ENCODE measurements at regions not wholly inside any gene's neighbourhood (a gene's known extent, or its start where the extent isn't known, plus 50 kb on each side); places are given as distances from the start of the nearest gene placed in this dataset.

- no peak for TF ChIP-seq HDAC6 (IDR thresholded peaks at IDR 0.05; ENCODE audit: low read depth, low read length)
- no peak for TF ChIP-seq SIN3A (conservative IDR thresholded peaks at IDR 0.05 in 1 of 2, IDR thresholded peaks at IDR 0.05 in 1 of 2; ENCODE audit: low read depth in 1 of 2, low read length in 2 of 2)
- TF ChIP-seq RBBP5 (IDR thresholded peaks at IDR 0.05; ENCODE audit: borderline replicate concordance, low read depth, low read length) = no peak
- TF ChIP-seq CTBP2 (IDR thresholded peaks at IDR 0.05; ENCODE audit: borderline replicate concordance, insufficient read depth, insufficient read length, low read length) = no peak
- TF ChIP-seq YY1 (IDR thresholded peaks at IDR 0.05; ENCODE audit: low read depth, low read length) = no peak
- TF ChIP-seq SAP30 (IDR thresholded peaks at IDR 0.05; ENCODE audit: insufficient read depth, insufficient replicate concordance, low read length) = no peak
- no peak overlapping the region for H3K4me2 ChIP-seq (ENCODE audit: insufficient read depth in 1 of 2, low read depth in 2 of 2, low read length in 2 of 2)
- H2AFZ ChIP-seq (ENCODE audit: low read length) = no peak overlapping the region
- H3K56ac ChIP-seq (replicated peaks; ENCODE audit: insufficient read length, low read depth, low read length) = no peak overlapping the region
- H3K27me3 ChIP-seq (replicated peaks in 1 of 4; ENCODE audit: control insufficient read depth in 3 of 4, extremely low read depth in 1 of 4, insufficient read depth in 3 of 4, low read length in 3 of 4) = no peaks in the 10 kb centered on the region; a peak in 1 of 7 replicates
- no peak overlapping the region for H4K5ac ChIP-seq (ENCODE audit: insufficient read length, low read depth, low read length)
- H3K79me2 ChIP-seq (ENCODE audit: control insufficient read depth in 1 of 2, insufficient read depth in 2 of 2, low read length in 2 of 2) = no peaks in the 10 kb centered on the region
- H2BK12ac ChIP-seq (ENCODE audit: low read depth, low read length) = no peak overlapping the region
- H4K20me1 ChIP-seq (replicated peaks in 1 of 2; ENCODE audit: control insufficient read depth in 1 of 2, insufficient read depth in 2 of 2, low read length in 2 of 2) = peaks cover 0 to 2% of the 10 kb centered on the region in 2 experiments
- no peak overlapping the region for H3K9ac ChIP-seq (replicated peaks in 1 of 4; ENCODE audit: extremely low read depth in 1 of 4, low read depth in 3 of 4, low read length in 3 of 4)
- H2BK120ac ChIP-seq (replicated peaks; ENCODE audit: low read depth, low read length) = no peak overlapping the region
- no peak overlapping the region for H3K14ac ChIP-seq (ENCODE audit: insufficient read length)
- POLR2A ChIA-PET (ENCODE audit: partially characterized antibody) = no interaction called here
- no peak overlapping the region for H2BK15ac ChIP-seq (ENCODE audit: low read length)
- no peaks in the 10 kb centered on the region for H3K9me3 ChIP-seq (ENCODE audit: insufficient read depth in 2 of 2, low read depth in 1 of 2, low read length in 1 of 2)
- no peak overlapping the region for H3K4ac ChIP-seq (replicated peaks; ENCODE audit: insufficient read length, low read depth, low read length)
- 86% methylated on average over 6 of the region's 6 CpGs; no CpG with 5 or more reads in 1 of the 2 experiments for WGBS, 2 experiments (ENCODE audit: extremely low coverage in 1 of 2, insufficient coverage in 1 of 2, insufficient read length in 1 of 2, insufficient replicate concordance in 2 of 2, low coverage in 1 of 2, low lambda C conversion rate in 2 of 2, missing lambda C conversion rate in 1 of 2)
- H2BK20ac ChIP-seq (ENCODE audit: low read length) = no peak overlapping the region
- H3K79me1 ChIP-seq (ENCODE audit: low read depth, low read length) = no peaks in the 10 kb centered on the region
- H3K18ac ChIP-seq (ENCODE audit: extremely low read depth, low read length) = no peak overlapping the region; the same call in 1 of the 2 replicates
- no peak overlapping the region for H3K4me3 ChIP-seq (ENCODE audit: extremely low read depth in 1 of 4, insufficient read depth in 2 of 4, low read depth in 3 of 4, low read length in 4 of 4)
- H3K23ac ChIP-seq (ENCODE audit: insufficient read length) = no peak overlapping the region
- no peak overlapping the region for H3K27ac ChIP-seq (ENCODE audit: low read depth, low read length)
- no peak overlapping the region for H2AK5ac ChIP-seq (ENCODE audit: low read depth, low read length)
- H3K23me2 ChIP-seq (ENCODE audit: low read depth, low read length) = no peaks in the 10 kb centered on the region
- no peaks in the 10 kb centered on the region for H3K36me3 ChIP-seq (ENCODE audit: control insufficient read depth in 2 of 4, insufficient read depth in 4 of 4, low read length in 3 of 4)
- H4K91ac ChIP-seq (replicated peaks; ENCODE audit: insufficient read length, low read length) = no peak overlapping the region
- H2BK5ac ChIP-seq (ENCODE audit: low read depth, low read length) = no peak overlapping the region
- no peak overlapping the region for H4K8ac ChIP-seq (ENCODE audit: extremely low read depth, insufficient read depth, low read length)
- CTCF ChIA-PET (ENCODE audit: partially characterized antibody) = interaction anchor here (0.6 to 2.3 kb wide), 10 partner anchors 9 to 196 kb away, joined by 3 to 8 read pairs (median 4); no protein-coding TSS in a partner anchor
- 0 out of 7 replicates have a peak, but pooled peaks cover 0 to 3% (median 0%) of the 10 kb centered on the region in 4 experiments for H3K4me1 ChIP-seq (replicated peaks in 1 of 4; ENCODE audit: control insufficient read depth in 3 of 4, insufficient read depth in 4 of 4, low read length in 3 of 4)
- FAIRE-seq = no peak
- no peak for DNase-seq (ENCODE audit: low read depth in 1 of 2, low spot score in 2 of 2)
These were observed 213.7 kb upstream of the CSF3R start for GRCh38 chr1:36696261-36696940.

All from H1 (cell line).